ENCODE measurements at regions not wholly inside any gene's neighbourhood (a gene's known extent, or its start where the extent isn't known, plus 50 kb on each side); places are given as distances from the start of the nearest gene placed in this dataset.
A peak's percentile ranks its signal among the peaks of the same experiment; 100 is the strongest.
"Not testable (repeated sequence)": the region's sequence is repeated elsewhere in the genome, so short reads cannot be mapped to it uniquely, and the experiment has no call there.

- TF ChIP-seq CREB5 (CRISPR knock-in tag; IDR thresholded peaks at IDR 0.05; ENCODE audit: low read depth) = no peak
- TF ChIP-seq ISL1 (CRISPR knock-in tag; IDR thresholded peaks at IDR 0.05) = peak; percentile 41; the same call in 1 of the 2 replicates
- no peak for ATAC-seq
These were observed 102.2 kb upstream of the CHD1 start for GRCh38 chr5:99030906-99031440.

- no peak for TF ChIP-seq POU6F1 (CRISPR knock-in tag; IDR thresholded peaks at IDR 0.05; ENCODE audit: borderline replicate concordance, low read depth)
- no peak for TF ChIP-seq OSR1 (CRISPR knock-in tag; IDR thresholded peaks at IDR 0.05)
- TF ChIP-seq GLIS3 (CRISPR knock-in tag; IDR thresholded peaks at IDR 0.05) = no peak
- no peak for TF ChIP-seq PPARA (CRISPR knock-in tag; IDR thresholded peaks at IDR 0.05; ENCODE audit: borderline replicate concordance)
- TF ChIP-seq ZNF565 (CRISPR knock-in tag; conservative IDR thresholded peaks at IDR 0.05; ENCODE audit: low read depth) = no peak
- TF ChIP-seq RARB (CRISPR knock-in tag; IDR thresholded peaks at IDR 0.05) = no peak
- no peak for TF ChIP-seq SNAI2 (CRISPR knock-in tag; IDR thresholded peaks at IDR 0.05)
- TF ChIP-seq ESRRG (CRISPR knock-in tag; IDR thresholded peaks at IDR 0.05) = no peak
- no peak for TF ChIP-seq CSDC2 (CRISPR knock-in tag; IDR thresholded peaks at IDR 0.05)
- no peak for TF ChIP-seq ARNTL (CRISPR knock-in tag; IDR thresholded peaks at IDR 0.05; ENCODE audit: borderline replicate concordance, low read depth)
- TF ChIP-seq CREB5 (CRISPR knock-in tag; IDR thresholded peaks at IDR 0.05; ENCODE audit: low read depth) = no peak
- no peak for TF ChIP-seq CSRNP3 (CRISPR knock-in tag; IDR thresholded peaks at IDR 0.05)
- TF ChIP-seq TCF4 (CRISPR knock-in tag; IDR thresholded peaks at IDR 0.05; ENCODE audit: borderline replicate concordance) = no peak
- TF ChIP-seq PATZ1 (CRISPR knock-in tag; IDR thresholded peaks at IDR 0.05; ENCODE audit: borderline replicate concordance) = no peak
- TF ChIP-seq ISL1 (CRISPR knock-in tag; IDR thresholded peaks at IDR 0.05) = no peak
- TF ChIP-seq ZFP30 (CRISPR knock-in tag; IDR thresholded peaks at IDR 0.05) = no peak
- TF ChIP-seq ZNF8 (CRISPR knock-in tag; IDR thresholded peaks at IDR 0.05) = no peak
- ATAC-seq = no peak
These were observed 100.4 kb upstream of the CHD1 start for GRCh38 chr5:99029172-99029571.

GRCh38 chr5:99028170-99028569 is 99.4 kb upstream of the CHD1 start:
- not testable (repeated sequence) for ATAC-seq

- ATAC-seq = no peak
- no peak for TF ChIP-seq ZNF8 (CRISPR knock-in tag; IDR thresholded peaks at IDR 0.05)
These were observed 96.7 kb upstream of the CHD1 start for GRCh38 chr5:99025298-99026045.

- no peak for ATAC-seq
- TF ChIP-seq PPARA (CRISPR knock-in tag; IDR thresholded peaks at IDR 0.05; ENCODE audit: borderline replicate concordance) (no peak), ZNF8 (CRISPR knock-in tag; IDR thresholded peaks at IDR 0.05) (no peak), PATZ1 (CRISPR knock-in tag; IDR thresholded peaks at IDR 0.05; ENCODE audit: borderline replicate concordance) (no peak), ZNF70 (CRISPR knock-in tag; IDR thresholded peaks at IDR 0.05) (no peak), ZC3H10 (CRISPR knock-in tag; IDR thresholded peaks at IDR 0.05) (no peak), ZFP30 (CRISPR knock-in tag; IDR thresholded peaks at IDR 0.05) (no peak), TSHZ2 (CRISPR knock-in tag; IDR thresholded peaks at IDR 0.05) (no peak), GLIS3 (CRISPR knock-in tag; IDR thresholded peaks at IDR 0.05) (no peak)
These were observed 94.5 kb upstream of the CHD1 start for GRCh38 chr5:99023330-99023729.

Measured in SK-N-SH treated with all-trans-retinoic acid at 6 μM for 48 hours (cell line).